ENCODE measurements at regions not wholly inside any gene's neighbourhood (a gene's known extent, or its start where the extent isn't known, plus 50 kb on each side); places are given as distances from the start of the nearest gene placed in this dataset.

DNA sequence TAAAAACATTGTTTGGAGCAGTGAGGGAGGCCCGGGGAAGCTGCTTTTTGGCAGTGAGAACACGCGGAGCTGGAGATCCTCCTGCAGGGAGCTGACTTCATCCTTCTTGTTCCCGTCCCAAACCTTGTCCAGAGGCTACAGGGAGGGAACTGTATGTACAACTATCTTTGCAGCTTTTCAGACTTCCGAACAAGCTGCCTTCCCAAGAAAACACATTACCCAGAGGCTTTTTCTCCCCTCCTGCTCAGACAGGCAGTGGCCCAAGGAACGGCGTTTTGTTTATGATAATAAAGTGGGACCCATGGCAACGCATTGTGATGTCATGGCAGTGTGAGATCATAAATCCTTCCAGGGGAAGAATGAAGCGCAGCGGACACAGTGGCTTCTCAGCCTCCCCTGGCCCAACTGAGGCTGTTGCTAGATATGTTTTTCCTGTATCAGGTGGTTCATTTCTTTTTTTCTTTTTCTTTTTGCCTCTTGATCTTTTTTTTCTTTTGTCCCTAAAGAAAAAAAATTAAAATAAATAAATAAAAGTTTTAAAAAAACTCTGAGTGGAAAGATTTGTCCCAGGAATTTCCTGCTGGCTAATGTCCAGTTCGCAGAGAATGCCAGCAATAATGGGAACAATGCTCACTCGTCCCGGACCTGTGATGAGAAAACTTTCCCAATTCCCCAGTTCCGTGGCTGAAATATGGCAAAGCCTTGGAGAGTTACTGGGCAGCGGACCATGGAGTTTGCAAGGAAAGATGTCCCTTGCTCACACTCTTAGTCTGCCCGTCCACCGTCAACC, 103.4 kb upstream of the MAP1LC3B2 start:
- peak; percentile 86 for DNase-seq (ENCODE audit: low read depth, low spot score)

DNA sequence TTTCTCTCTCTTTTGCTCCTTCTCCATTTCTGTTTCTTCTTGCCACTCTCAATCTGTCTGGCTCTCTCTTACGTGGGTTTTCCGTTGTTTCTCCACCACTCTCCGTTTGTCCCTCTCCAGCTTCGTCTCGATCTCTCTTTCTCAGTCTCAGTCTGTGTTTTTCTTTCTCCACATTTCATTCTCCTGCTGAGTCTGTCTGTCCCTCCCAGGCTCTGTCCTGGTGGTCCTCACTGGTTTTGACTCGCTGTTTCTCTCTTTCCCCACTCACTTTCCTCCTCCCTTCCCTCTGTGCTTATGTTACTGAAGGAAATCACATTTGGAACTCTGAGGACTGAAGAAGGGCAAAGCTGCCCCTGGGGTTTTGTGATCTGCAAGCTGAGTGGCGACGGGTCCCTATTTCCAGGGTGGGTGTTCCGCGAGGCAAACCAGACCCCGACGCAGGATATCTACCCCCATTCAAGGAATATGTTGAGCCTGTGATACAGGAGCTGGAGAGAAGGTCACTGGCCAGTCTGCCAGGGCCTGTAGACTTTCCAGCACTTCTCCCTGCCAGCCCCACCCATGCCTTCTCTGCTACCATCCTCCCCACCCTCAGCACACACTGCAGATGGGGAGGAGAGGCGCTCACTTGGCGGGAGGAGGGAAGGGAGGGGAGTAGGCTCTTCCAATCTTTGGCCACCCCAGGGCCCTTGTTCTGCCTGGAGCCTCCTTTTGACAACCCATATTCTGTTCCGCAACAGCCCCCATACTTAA, 102.7 kb upstream of the MAP1LC3B2 start:
- DNase-seq (ENCODE audit: low read depth, low spot score), result no peak

- DNase-seq (ENCODE audit: low read depth, low spot score), result no peak
These were observed 100.7 kb upstream of the MAP1LC3B2 start for GRCh38 chr12:116458492-116458891.

GRCh38 chr12:116459011-116459875, 99.9 kb upstream of the MAP1LC3B2 start:
- no peak for DNase-seq (ENCODE audit: low read depth, low spot score)

GRCh38 chr12:116459916-116460663, 99.1 kb upstream of the MAP1LC3B2 start:
- DNase-seq (ENCODE audit: low read depth, low spot score), result no peak

DNA sequence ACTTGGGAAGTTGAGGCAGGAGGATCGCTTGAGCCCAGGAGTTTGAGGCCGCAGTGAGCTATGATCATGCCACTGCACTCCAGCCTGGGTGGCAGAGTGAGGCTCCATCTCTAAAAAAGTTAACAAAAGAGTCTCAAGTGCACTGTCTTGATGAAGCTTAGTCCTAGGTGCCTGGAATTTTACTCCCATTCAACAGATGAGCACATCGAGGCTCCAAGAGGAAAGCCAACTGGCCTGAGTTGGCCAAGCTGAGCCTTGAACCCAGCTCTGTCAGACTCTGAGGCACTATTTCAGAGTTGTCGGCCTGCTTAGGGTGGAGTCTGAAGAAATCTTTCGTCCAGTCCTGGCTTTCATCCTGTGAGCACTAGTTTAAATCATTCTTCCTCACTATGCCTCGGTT, 98.1 kb upstream of the MAP1LC3B2 start:
- DNase-seq (ENCODE audit: low read depth, low spot score), result no peak

GRCh38 chr12:116463366-116463765, 95.8 kb upstream of the MAP1LC3B2 start:
- DNase-seq (ENCODE audit: low read depth, low spot score), result no peak

DNA sequence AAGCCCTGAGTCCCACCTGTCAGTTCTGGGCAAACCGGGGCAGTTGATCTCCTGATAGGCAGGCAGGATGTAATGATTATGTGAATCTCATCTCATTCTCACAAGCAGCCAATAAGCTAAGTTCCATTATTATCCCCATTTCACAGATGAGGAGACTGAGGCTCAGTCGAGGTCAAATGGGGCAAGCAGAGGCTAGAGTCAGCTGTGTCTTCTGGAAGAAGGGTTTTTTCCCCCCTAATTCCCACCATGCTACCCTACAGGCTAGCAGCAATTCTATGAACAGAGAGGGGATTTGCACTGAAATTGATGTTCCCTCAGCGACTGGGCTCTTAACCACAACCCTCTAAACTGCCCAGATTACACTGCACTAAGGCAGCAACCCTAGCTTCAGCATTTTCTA, 93.8 kb upstream of the MAP1LC3B2 start:
- DNase-seq (ENCODE audit: low read depth, low spot score), result no peak

- DNase-seq (ENCODE audit: low read depth, low spot score), result no peak
These were observed 93.3 kb upstream of the MAP1LC3B2 start for GRCh38 chr12:116465856-116466255.

GRCh38 chr12:116466536-116466935, 92.6 kb upstream of the MAP1LC3B2 start:
- DNase-seq (ENCODE audit: low read depth, low spot score), result no peak

DNA sequence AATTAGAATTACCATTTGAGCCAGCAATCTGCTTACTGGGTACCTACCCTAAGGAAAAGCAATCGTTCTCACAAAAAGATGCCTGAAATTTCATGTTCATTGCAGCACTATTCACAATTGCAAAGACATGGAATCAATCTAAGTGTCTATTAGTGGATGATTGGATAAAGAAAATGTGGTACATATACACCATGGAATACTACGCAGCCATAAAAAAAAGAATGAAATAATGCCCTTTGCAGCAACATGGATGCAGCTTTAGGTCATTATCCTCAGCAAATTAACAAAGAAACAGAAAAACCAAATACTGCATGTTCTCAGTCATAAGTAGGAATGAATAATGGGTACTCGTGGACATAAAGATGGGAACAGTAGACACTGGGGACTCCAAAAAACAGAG, 89.8 kb upstream of the MAP1LC3B2 start:
- DNase-seq (ENCODE audit: low read depth, low spot score), result no peak

DNA sequence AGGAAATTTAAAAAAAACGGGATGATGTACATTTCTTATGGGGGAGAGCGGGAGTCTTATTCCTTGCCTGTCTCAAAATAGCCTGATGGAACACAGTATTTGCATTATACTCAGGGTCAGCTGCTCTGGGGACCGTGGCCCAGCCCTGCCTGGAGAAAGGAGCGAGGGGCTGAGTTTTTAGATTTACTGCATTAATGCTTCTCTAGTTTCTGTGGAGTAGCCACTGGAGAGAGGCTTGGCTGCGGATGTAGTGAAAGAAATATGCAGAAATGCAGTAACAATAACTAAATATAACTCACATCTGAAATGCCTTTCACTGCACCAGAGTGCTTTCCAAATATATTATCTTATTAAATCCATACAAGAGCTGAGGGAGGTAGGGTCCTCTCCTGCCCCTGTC, 87.6 kb upstream of the MAP1LC3B2 start:
- no peak for DNase-seq (ENCODE audit: low read depth, low spot score)

- no peak for DNase-seq (ENCODE audit: low read depth, low spot score)
These were observed 87.0 kb upstream of the MAP1LC3B2 start for GRCh38 chr12:116472193-116472592.

DNA sequence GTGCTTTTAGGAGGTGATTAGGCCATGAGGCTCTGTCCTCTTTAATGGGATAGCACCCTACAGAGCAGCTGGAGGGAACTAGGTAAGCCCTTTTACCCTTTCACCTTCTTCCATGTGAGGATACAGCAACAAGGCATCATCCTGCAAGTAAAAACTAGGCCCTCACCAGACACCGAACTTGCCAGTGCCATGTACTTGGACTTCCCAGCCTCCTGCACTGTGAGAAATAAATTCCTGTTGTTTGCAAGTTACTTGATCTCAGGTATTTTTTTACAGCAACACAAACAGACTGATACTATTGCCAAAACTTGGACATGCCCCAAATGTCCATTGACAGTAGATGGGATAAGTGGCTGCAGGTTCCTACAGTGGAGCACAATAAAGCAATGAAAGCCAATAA, 85.8 kb upstream of the MAP1LC3B2 start:
- no peak for DNase-seq (ENCODE audit: low read depth, low spot score)

- DNase-seq (ENCODE audit: low read depth, low spot score), result no peak
These were observed 84.8 kb upstream of the MAP1LC3B2 start for GRCh38 chr12:116474331-116474730.

- DNase-seq (ENCODE audit: low read depth, low spot score), result no peak
These were observed 84.3 kb upstream of the MAP1LC3B2 start for GRCh38 chr12:116474899-116475298.

GRCh38 chr12:116476227-116476822, 82.9 kb upstream of the MAP1LC3B2 start:
- no peak for DNase-seq (ENCODE audit: low read depth, low spot score)

DNA sequence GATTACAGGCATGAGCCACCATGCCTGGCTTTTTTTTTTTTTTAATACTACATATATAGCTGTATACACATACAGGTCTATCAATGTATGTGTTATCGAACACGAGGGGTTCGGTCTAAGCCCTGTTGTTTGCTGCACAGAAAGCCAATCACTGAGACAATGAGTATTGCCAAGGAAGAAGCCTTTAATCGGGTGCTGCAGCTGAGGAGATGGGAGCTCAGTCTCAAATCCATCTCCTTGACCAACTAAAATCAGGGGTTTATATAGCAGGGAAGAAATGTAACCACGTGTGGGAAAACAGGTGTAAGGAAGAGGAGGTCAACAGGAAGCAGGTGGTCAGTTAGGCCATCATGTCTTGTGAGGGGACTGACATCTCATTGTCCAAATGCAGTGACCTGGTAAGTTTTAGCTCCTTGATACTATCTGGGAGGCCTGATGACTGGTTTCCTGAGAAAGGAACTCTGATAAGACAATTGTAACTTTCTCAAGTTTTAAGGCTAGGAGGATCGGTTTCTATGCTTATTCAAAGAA, 80.9 kb upstream of the MAP1LC3B2 start:
- DNase-seq (ENCODE audit: low read depth, low spot score), result no peak

GRCh38 chr12:116480210-116480810, 78.9 kb upstream of the MAP1LC3B2 start:
- no peak for DNase-seq (ENCODE audit: low read depth, low spot score)

GRCh38 chr12:116481726-116482125, 77.5 kb upstream of the MAP1LC3B2 start:
- DNase-seq (ENCODE audit: low read depth, low spot score), result no peak

Data from smooth muscle cell of the brain vasculature (primary cell).